Calu3 (cell line): ENCODE measurements at regions not wholly inside any gene's neighbourhood (a gene's known extent, or its start where the extent isn't known, plus 50 kb on each side); places are given as distances from the start of the nearest gene placed in this dataset.

Experiments used
- BruUV-seq: library from RNA; stranded (reverse); fragments of 400-500 nt; replicated peaks from 2 replicates; lab custom pipeline; 2021; lab: Mats Ljungman, UMichigan
- CTCF ChIA-PET: fragments of 300-600 bp; sonication (Branson Sonifier 250); formaldehyde crosslinking; loops from one replicate; lab custom pipeline; 2022; ENCODE audit warnings: antibody characterized with exemption; lab: Charles Lee
- DNase-seq: peaks from one replicate; pipeline ENCODE4 v3.0.0; 2022
- H3K27ac Mint-ChIP-seq: one replicate; pipeline ENCODE4 v1.8.0; 2022; ENCODE audit warnings: mixed read lengths; ENCODE audit not compliant: unreplicated experiment
- H3K27me3 Mint-ChIP-seq: one replicate; pipeline ENCODE4 v1.8.0; 2022; ENCODE audit warnings: mixed read lengths; ENCODE audit not compliant: unreplicated experiment
- H3K36me3 Mint-ChIP-seq: one replicate; pipeline ENCODE4 v1.8.0; 2022; ENCODE audit warnings: mild to moderate bottlenecking, moderate library complexity, mixed read lengths; ENCODE audit not compliant: insufficient read depth, unreplicated experiment
- H3K4me1 Mint-ChIP-seq: one replicate; pipeline ENCODE4 v1.8.0; 2022; ENCODE audit warnings: mild to moderate bottlenecking, low read depth, mixed read lengths; ENCODE audit not compliant: unreplicated experiment
- H3K4me3 Mint-ChIP-seq: one replicate; pipeline ENCODE4 v1.8.0; 2022; ENCODE audit warnings: mild to moderate bottlenecking, low read depth, moderate library complexity, mixed read lengths; ENCODE audit not compliant: unreplicated experiment
- H3K9me3 Mint-ChIP-seq: one replicate; pipeline ENCODE4 v1.8.0; 2022; ENCODE audit warnings: low read depth, mixed read lengths; ENCODE audit not compliant: unreplicated experiment
- intact Hi-C: fragments of 100-400 bp; cut with micrococcal nuclease; formaldehyde crosslinking; loops from one replicate; pipeline ENCODE4 v1.10.0; 2022; ENCODE audit not compliant: unreplicated experiment
- TF ChIP-seq, protein P1 (sequence below): fragments of 200-600 bp; IDR thresholded peaks from one replicate; pipeline ENCODE4 v1.8.0; 2022; ENCODE audit warnings: antibody characterized with exemption; ENCODE audit not compliant: unreplicated experiment

- Mint-ChIP-seq H3K4me1 (no peaks in the 10 kb centered on the region), H3K9me3 (peaks cover 7% of the 10 kb centered on the region), H3K36me3 (no peaks in the 10 kb centered on the region), H3K4me3 (no peak overlapping the region), H3K27me3 (no peaks in the 10 kb centered on the region), H3K27ac (no peak overlapping the region)
- BruUV-seq: no TSS peak
- intact Hi-C loops: no loop called here
- TF ChIP-seq, protein P1, sequence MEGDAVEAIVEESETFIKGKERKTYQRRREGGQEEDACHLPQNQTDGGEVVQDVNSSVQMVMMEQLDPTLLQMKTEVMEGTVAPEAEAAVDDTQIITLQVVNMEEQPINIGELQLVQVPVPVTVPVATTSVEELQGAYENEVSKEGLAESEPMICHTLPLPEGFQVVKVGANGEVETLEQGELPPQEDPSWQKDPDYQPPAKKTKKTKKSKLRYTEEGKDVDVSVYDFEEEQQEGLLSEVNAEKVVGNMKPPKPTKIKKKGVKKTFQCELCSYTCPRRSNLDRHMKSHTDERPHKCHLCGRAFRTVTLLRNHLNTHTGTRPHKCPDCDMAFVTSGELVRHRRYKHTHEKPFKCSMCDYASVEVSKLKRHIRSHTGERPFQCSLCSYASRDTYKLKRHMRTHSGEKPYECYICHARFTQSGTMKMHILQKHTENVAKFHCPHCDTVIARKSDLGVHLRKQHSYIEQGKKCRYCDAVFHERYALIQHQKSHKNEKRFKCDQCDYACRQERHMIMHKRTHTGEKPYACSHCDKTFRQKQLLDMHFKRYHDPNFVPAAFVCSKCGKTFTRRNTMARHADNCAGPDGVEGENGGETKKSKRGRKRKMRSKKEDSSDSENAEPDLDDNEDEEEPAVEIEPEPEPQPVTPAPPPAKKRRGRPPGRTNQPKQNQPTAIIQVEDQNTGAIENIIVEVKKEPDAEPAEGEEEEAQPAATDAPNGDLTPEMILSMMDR: no peak
- CTCF ChIA-PET: no interaction called here
- no peak for DNase-seq
Observed at GRCh38 chr11:98630736-98631135, 390.0 kb upstream of the CNTN5 start.

DNA sequence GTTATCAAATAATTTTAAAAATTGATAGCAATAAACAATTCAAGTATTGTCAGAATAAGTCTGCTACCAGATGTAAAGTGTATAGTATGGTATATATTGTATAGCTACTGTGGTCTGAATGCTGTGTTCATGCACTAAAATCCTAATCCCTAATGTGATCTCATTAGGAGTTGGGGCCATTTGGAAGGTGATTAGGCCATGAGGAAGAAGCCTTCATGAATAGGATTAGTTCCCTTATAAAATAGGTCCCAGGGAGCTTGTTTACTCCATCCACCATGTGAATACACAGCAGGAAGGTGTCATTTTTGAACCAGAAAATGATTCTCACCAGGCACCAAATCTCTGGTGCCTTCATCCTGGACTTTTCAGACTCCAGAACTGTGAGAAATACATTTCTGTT, 363.0 kb upstream of the CNTN5 start:
- CTCF ChIA-PET: no interaction called here
- intact Hi-C loops: no loop called here
- no peak overlapping the region for H3K4me3 Mint-ChIP-seq
- H3K27me3 Mint-ChIP-seq: no peaks in the 10 kb centered on the region
- no peaks in the 10 kb centered on the region for H3K36me3 Mint-ChIP-seq
- TF ChIP-seq, protein P1: no peak
- no peaks in the 10 kb centered on the region for H3K4me1 Mint-ChIP-seq
- peaks cover 2% of the 10 kb centered on the region for H3K9me3 Mint-ChIP-seq
- no peak for DNase-seq
- BruUV-seq: no TSS peak
- H3K27ac Mint-ChIP-seq: no peak overlapping the region

DNA sequence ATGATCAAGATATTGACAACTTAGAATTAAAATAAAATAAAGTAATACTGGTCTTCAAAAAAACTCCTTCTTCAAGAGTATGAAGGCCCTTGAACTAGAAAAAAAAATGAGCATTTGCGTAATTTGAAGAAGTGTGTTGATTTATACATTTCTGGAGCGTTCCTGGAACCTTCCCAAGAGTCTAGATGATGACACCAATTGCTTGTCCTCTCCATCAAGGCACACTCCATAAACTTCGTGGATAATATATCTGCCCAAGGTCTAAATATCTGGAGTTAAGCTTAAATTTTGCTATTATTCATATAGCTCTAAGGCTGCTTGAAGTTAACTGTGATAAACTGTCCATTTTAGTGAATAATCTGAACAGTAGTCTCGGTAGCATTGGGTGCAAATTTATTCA, 361.3 kb upstream of the CNTN5 start:
- H3K4me3 Mint-ChIP-seq: no peak overlapping the region
- no peaks in the 10 kb centered on the region for H3K36me3 Mint-ChIP-seq
- H3K27ac Mint-ChIP-seq: no peak overlapping the region
- CTCF ChIA-PET: no interaction called here
- no TSS peak for BruUV-seq
- H3K4me1 Mint-ChIP-seq: no peaks in the 10 kb centered on the region
- H3K9me3 Mint-ChIP-seq: peaks cover 2% of the 10 kb centered on the region
- DNase-seq: no peak
- TF ChIP-seq, protein P1: no peak
- intact Hi-C loops: no loop called here
- no peaks in the 10 kb centered on the region for H3K27me3 Mint-ChIP-seq

- no peaks in the 10 kb centered on the region for H3K4me1 Mint-ChIP-seq
- CTCF ChIA-PET: no interaction called here
- H3K27me3 Mint-ChIP-seq: no peaks in the 10 kb centered on the region
- no peak overlapping the region for H3K4me3 Mint-ChIP-seq
- peaks cover 2% of the 10 kb centered on the region for H3K9me3 Mint-ChIP-seq
- H3K27ac Mint-ChIP-seq: no peak overlapping the region
- TF ChIP-seq, protein P1: no peak
- no peaks in the 10 kb centered on the region for H3K36me3 Mint-ChIP-seq
- DNase-seq: no peak
- intact Hi-C loops: no loop called here
- BruUV-seq: no TSS peak
Observed at GRCh38 chr11:98674390-98674789, 346.4 kb upstream of the CNTN5 start.

GRCh38 chr11:98679673-98680072, 341.1 kb upstream of the CNTN5 start:
- no peak overlapping the region for H3K4me3 Mint-ChIP-seq
- no peaks in the 10 kb centered on the region for H3K9me3 Mint-ChIP-seq
- no peak overlapping the region for H3K27ac Mint-ChIP-seq
- intact Hi-C loops: no loop called here
- no peaks in the 10 kb centered on the region for H3K4me1 Mint-ChIP-seq
- H3K27me3 Mint-ChIP-seq: no peaks in the 10 kb centered on the region
- BruUV-seq: no TSS peak
- DNase-seq: no peak
- CTCF ChIA-PET: no interaction called here
- H3K36me3 Mint-ChIP-seq: no peaks in the 10 kb centered on the region
- TF ChIP-seq, protein P1: no peak
